IPS-18c (cell line): ENCODE measurements at regions not wholly inside any gene's neighbourhood (a gene's known extent, or its start where the extent isn't known, plus 50 kb on each side); places are given as distances from the start of the nearest gene placed in this dataset.
"Not testable (repeated sequence)": the region's sequence is repeated elsewhere in the genome, so short reads cannot be mapped to it uniquely, and the experiment has no call there.

Source experiments
- H3K4me3 ChIP-seq: 2 replicates; pipeline ENCODE4 v1.7.0; 2013; ENCODE audit warnings: low read depth, mild to moderate bottlenecking, low read length, moderate library complexity; ENCODE audit not compliant: insufficient read depth
- H3K9me3 ChIP-seq: one replicate; pipeline ENCODE4 v1.6.1; 2013; ENCODE audit warnings: mild to moderate bottlenecking, low read length, moderate library complexity; ENCODE audit not compliant: control insufficient read depth, insufficient read depth

DNA sequence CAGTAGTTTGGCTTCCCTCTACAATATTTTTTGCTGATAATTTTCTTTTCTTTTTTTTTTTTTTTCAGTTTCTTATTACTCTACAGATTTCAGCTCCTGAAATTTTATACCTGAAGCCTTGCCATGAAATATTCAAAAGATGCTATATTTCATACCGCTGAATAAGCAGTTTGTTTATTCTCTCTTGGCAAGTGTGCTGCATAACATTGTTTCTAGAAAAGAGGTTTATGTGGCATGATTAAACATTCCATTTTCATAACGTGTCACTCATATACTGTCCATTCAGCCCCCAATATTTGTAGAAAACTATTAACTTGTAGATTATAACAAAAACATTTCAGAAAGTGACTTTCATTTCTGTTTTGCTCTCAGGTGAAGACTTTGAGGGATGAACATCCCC lies 174.4 kb upstream of the NOX3 start:
- H3K4me3 ChIP-seq, result no peak overlapping the region
- H3K9me3 ChIP-seq, result peaks cover 3% of the 10 kb centered on the region

DNA sequence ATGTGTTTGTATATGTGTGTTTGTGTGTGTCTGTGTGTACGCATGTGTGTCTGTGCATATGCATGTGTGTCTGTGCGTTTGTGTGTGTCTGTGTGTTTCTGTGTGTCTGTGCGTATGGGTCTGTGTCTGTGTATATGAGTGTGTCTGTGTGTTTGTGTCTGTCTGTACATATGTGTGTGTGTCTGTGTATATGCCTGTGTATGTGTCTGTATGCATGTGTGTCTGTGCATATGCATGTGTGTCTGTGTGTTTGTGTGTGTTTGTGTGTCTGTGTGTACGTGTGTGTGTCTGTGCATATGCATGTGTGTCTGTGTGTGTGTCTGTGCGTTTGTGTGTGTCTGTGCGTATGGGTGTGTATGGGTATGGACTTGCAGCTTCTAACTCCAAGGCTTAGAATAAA lies 174.0 kb upstream of the NOX3 start:
- Histone ChIP-seq H3K9me3 (peaks cover 3% of the 10 kb centered on the region), H3K4me3 (no peak overlapping the region)

DNA sequence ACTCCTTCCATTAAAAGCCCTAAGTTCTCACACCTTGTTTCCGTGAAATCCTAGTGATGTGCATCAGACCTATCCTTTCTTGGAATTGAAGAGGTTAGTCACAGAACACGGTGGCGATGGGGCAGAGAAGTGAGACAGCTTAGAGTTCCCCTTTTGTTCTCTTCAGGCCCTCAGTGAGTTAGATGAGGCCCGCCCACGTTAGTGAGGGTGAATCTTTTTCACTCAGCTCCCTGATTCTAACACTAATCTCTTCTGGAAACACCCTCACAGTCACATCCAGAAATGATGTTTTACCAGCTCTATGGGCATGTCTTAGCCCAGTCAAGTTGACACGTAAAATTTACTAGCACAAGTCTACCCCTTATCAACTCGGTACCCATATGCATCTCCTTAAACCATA lies 172.7 kb upstream of the NOX3 start:
- H3K9me3 ChIP-seq, result peaks cover 3% of the 10 kb centered on the region
- H3K4me3 ChIP-seq, result no peak overlapping the region

DNA sequence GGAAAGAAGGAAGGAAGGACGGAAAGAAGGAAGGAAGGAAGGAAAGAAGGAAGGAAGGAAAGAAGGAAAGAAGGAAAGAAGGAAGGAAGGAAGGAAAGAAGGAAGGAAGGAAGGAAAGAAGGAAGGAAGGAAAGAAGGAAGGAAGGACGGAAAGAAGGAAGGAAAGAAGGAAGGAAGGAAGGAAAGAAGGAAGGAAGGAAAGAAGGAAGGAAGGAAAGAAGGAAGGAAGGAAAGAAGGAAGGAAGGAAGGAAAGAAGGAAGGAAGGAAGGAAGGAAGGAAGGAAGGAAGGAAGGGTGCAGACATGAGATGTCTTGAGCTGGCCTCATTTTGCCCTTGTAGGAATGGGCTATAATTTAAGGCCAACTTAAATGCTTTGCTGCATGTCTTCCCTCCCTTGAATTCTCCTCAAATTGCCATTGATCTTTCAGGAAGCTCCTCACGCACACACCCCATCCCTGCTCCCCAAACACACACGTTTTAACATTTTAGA lies 172.1 kb upstream of the NOX3 start:
- not testable (repeated sequence) for H3K9me3 ChIP-seq, H3K4me3 ChIP-seq

DNA sequence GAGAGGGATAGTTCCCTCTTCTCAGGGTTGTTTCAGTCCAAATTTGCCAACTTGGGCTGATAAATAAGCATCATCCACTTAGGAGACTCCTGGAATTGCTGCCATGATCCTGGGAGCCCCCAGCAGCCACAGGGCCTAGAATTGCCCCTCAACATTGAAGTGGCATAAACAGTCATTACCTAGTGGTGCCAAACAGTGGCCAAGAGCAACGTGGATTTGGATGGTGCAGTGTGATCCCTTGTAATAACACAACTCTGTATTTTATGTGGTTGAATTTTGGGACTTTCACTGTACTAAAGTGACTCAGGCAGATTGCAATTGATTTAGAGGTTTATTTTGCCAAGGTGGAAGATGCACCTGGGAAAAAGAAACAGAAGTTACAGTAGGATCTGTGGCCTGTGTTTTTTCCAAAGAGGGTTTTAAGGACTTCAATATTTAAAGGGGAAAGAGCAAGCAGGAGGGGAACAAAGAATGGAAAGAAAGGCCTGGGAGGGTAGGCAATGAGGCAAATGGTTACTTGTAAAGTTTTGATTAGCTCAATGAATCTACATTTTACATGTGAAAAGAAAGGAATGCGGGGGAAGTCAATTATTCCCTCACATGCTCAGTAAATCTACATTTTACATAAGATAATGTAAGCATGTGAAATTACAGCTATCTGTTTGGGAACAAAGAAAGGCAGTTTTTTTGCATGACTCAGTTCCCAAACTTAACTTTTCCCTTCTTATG lies 168.0 kb upstream of the NOX3 start:
- Histone ChIP-seq H3K4me3 (peak overlapping the region; percentile 0; the same call in 1 of the 2 replicates), H3K9me3 (no peaks in the 10 kb centered on the region)

DNA sequence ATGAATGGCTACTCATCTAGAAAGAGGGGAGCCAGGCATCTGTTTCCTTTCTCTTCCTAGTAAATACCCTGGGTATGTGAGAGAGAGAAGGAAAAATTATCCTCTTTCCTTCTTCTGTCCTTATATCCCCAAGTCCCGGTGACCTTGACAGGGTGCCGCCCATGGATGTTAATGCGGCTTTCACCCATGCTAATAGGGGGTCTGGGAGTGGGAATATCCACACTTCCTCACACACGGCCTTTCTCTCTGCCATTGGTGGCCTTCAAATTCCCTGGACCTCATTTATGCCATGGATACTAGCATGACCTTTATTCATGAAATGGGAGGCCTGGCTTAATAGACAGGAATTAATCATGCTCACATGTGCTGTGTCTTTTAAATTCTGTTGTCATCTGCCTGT lies 159.0 kb upstream of the NOX3 start:
- peaks cover 13% of the 10 kb centered on the region for H3K9me3 ChIP-seq

DNA sequence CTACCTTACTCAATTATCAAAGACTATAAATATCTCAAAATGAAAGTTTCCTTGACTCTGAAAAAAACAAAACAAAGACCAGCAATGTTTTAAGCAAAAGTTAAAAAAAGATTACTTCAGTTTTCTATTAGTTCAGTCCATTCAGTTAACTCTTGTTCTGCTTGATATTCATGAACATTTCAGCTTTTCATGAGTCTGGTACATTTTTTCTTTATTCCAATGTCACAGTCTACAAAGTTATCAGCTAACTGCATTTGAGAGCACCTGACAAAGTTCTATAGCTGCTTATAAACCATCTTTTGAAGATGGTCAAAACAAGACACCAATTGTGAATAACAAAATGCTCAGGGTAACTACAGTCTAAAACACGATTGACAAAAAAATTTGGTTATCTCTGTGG lies 156.1 kb upstream of the NOX3 start:
- Histone ChIP-seq H3K9me3 (peaks cover 14% of the 10 kb centered on the region), H3K4me3 (no peak overlapping the region)

More for the DNA sequence above, 159.0 kb upstream of the NOX3 start:
- no peak overlapping the region; the same call in 1 of the 2 replicates for H3K4me3 ChIP-seq

DNA sequence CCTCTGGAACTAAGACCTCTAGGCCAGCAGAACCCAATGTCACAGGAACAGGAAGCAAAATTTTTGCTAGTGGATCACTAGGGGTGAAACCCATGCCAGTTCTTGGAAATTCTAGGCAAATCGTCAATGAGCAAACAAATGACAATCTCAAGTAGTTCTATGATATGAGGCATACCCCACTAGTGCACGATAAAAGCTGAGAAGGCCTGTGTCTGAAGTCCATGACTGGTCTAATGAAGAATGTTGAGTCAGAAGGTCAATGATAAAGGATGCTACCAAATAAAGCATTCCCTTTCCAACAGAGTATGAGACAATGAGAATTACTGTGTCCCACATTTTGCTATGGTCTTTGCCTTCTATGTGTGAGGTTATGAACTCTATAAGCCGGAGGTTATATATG lies 149.4 kb upstream of the NOX3 start:
- H3K9me3 ChIP-seq, result peaks cover 3% of the 10 kb centered on the region
- H3K4me3 ChIP-seq, result no peak overlapping the region

DNA sequence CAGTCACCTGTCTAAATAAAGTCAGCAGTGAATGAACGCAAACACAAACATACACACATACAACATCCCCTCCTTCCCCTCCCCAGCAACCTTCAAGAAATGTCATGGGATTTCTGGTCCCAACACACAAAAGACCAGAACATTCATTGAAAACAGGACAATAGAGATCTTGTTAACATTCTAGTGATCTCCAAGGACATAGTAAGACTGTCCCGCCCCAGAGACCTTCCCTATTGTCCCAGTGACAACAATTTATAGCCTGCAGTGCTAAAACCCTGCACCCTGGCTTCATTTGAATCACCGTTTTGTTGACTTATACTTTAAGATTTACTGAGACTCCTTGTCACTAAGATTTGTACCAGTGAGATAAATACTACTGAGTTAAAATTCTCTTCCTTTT lies 143.9 kb upstream of the NOX3 start:
- no peaks in the 10 kb centered on the region for H3K9me3 ChIP-seq
- no peak overlapping the region for H3K4me3 ChIP-seq

DNA sequence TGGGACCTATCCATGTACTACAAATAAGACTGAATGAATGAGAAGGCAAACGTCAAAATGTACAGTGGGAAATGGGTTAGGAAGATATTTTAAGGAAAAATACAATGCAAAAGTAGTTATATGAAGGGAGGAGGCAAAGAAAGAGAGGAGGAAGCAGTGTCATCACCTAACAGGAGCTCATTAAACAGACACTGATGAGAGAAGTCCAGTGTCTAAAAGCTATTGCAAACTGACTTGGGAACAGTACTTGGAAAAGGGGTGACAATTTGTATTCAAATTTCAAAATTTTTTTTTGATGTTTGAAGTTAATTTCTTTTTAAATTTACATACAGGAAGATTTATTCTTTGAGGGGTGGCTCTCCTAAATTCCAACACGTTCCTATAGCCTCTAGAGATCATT lies 143.5 kb upstream of the NOX3 start:
- Histone ChIP-seq H3K4me3 (no peak overlapping the region), H3K9me3 (no peaks in the 10 kb centered on the region)

DNA sequence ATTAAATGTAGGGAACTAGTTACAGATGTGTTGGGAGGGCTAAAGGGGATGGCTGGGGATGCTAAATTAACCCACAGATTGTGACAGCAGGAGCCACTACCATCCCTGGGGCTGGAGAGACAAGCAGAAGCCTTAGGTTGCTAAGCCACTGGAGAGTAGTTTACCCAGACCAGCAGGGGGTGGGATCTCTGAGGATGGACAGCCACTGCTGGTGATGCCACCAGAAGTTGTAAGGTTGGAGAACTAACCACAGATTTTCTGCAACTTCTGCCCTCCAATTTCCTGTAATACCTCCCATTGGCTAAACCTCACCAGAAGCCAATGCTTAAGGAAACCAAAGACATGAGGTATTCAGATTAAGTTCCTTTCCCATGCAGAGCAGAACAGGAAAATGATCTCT lies 139.6 kb upstream of the NOX3 start:
- no peak overlapping the region for H3K4me3 ChIP-seq
- H3K9me3 ChIP-seq, result no peaks in the 10 kb centered on the region

DNA sequence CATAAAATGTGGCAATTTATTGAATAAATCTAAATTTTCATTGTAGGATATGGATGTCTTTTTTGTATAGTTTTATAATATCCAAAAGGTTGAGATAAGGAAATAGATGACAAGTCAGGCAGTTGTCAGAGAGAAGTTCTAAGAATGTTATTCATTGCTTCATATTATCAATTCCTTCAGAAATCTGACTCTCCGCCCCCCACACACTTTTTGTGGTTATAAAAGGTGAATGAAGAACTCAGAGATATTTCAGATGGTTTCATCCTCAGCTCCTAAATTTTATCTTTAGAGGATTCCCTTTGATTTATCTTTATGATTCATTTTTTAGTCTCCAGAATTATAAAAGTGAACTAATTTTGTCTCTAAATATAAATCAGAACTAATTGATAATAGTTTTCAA lies 136.1 kb upstream of the NOX3 start:
- Histone ChIP-seq H3K9me3 (peaks cover 2% of the 10 kb centered on the region), H3K4me3 (no peak overlapping the region)

DNA sequence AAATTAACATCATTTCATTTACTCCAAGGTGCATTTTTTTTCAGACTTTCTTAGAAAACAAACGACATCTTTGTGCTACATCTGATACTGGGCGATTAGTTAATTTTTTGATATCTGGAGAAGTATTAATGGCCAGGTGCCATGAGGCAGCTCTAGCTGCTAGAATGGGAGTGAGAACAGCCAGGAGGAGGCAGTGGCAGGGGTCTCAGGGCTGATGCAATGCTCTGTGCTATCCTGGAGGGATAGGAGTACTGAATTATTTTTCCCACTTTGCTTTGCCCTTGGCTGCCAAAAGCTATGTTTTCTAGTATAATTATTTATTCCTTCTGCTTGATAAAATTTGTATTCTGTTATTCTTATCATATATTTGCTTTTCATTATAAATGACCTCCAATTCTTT lies 133.6 kb upstream of the NOX3 start:
- H3K4me3 ChIP-seq, result no peak overlapping the region
- peaks cover 2% of the 10 kb centered on the region for H3K9me3 ChIP-seq

DNA sequence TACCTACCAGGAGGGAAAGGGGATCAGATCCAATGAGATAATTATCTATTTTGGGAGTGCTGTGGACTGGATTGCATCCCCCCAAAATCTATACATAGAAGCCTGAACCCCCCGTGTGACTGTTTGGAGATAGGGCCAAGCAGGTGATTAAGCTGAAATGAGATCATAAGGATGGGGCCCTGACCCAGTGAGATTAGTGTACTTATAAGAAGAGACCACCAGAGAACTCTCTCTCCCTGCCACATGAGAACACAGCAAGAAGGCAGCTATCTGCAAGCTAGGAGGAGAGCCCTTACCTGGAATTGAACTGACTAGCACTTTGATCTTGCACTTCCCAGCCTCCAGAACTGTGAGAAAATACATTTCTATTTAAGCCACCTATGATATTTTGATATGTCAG lies 132.2 kb upstream of the NOX3 start:
- peaks cover 2% of the 10 kb centered on the region for H3K9me3 ChIP-seq
- no peak overlapping the region for H3K4me3 ChIP-seq

DNA sequence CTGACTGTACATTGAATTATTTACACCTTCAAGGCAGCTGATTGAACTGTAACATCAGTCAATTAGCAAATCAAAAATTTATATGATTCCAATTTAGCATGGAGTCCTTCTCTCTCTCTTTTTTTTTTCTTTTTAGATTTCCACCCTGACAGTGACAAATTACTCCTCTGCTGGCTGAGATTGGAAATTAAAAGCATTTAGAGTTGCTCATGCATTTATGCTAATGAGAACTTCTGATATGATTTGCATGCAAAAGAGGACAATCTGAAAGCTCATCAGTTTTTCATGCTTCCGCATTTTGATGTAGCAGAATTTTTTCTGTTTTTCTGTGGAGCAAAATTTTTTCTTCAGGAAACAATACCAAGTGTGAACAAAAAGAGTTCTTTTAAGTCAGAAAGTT lies 130.5 kb upstream of the NOX3 start:
- H3K4me3 ChIP-seq, result no peak overlapping the region
- peaks cover 2% of the 10 kb centered on the region for H3K9me3 ChIP-seq

DNA sequence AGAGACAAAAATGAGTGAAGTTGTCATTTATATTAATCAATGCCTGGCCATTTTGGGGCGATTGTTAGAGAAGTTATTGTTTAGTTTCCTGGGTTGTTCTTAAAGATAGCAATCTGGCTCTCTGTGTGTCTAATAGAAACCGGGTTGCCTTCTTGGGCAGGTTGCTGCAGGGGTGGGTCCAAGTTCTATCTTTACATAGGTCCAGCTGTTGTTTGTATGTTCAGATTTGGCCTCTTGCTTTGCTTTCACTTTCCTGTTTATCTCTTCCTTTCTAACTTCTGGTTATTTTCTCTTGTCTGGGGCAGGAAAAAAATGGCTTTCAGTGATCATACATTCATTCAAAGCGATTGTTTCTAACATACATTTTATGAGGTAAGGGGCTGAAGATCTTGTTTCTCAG lies 128.4 kb upstream of the NOX3 start:
- Histone ChIP-seq H3K9me3 (peaks cover 2% of the 10 kb centered on the region), H3K4me3 (no peak overlapping the region)

DNA sequence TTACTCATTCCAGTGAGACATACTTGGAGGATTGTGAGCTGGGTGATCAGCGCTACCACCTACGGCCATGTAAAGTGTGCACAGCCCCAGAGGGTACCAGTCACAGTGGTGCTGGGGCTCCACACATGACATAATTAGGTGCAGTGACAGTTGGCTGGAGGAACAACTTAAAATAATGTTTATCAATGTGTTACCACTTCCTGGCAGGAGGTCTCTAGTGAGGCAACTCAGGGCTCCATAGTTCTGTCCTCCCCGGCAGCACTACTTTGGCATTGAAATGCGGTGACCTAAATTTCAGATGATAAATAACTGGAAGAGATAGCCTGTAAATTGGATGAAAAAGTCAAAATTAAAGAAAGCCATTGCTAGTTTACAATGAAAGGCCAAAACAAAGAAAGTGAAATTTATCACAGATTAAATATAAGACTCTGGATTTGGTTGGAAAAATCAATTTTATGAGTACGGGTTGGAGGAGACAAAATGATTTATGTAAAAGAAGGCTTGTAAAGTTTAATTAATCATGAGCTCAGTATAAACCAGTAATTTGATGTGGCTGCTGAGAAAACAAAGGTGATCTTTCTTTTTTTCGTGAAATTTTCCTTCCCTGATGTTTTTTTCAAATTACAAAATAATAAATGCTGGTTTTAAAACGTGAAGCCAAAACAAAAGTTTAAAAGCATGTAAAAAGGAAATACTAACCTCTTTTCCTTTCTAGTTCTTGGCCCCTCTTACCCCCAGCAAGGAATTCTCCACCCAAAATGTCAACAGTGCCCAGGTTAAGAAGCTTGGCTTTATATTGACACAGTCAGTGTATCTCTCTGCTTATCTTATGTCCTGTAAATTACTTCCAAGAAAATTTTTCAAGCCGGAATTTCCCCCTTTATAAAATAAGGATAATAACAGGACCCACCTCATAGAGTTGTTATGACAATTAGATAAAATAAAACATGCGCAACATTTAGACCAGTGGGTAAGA lies 126.7 kb upstream of the NOX3 start:
- no peak overlapping the region for H3K4me3 ChIP-seq

DNA sequence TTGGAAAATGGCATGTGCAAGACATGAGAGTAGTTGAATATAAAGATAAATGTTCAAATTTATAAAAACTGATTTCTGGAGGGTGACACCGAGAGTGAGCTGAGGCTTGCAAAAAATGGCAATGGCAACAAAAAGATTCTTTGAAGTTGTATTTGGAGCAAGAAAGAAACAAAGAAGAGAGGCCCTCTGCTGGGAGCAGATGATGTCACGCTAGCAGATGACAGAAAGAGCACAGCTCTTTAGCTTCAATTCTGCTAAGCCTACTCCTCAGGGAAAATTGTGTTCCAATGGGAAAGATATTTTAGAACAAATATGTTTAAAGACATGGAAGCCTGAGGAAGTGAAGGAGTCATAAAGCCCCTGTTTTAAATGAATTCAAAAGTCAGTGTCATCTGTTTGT lies 125.3 kb upstream of the NOX3 start:
- Histone ChIP-seq H3K4me3 (no peak overlapping the region), H3K9me3 (no peaks in the 10 kb centered on the region)

More for the DNA sequence above, 126.7 kb upstream of the NOX3 start:
- H3K9me3 ChIP-seq, result no peaks in the 10 kb centered on the region
